Middle frontal gyrus (tissue), 1 donor: ENCODE measurements at regions not wholly inside any gene's neighbourhood (a gene's known extent, or its start where the extent isn't known, plus 50 kb on each side); places are given as distances from the start of the nearest gene placed in this dataset.
A peak's percentile ranks its signal among the peaks of the same experiment; 100 is the strongest.
"Not testable (repeated sequence)": the region's sequence is repeated elsewhere in the genome, so short reads cannot be mapped to it uniquely, and the experiment has no call there.

ENCODE experiments used
- DNase-seq: peaks from one replicate; pipeline ENCODE4 v3.0.0-alpha.2; 2015; ENCODE audit warnings: low spot score; ENCODE audit errors: extremely low spot score

DNA sequence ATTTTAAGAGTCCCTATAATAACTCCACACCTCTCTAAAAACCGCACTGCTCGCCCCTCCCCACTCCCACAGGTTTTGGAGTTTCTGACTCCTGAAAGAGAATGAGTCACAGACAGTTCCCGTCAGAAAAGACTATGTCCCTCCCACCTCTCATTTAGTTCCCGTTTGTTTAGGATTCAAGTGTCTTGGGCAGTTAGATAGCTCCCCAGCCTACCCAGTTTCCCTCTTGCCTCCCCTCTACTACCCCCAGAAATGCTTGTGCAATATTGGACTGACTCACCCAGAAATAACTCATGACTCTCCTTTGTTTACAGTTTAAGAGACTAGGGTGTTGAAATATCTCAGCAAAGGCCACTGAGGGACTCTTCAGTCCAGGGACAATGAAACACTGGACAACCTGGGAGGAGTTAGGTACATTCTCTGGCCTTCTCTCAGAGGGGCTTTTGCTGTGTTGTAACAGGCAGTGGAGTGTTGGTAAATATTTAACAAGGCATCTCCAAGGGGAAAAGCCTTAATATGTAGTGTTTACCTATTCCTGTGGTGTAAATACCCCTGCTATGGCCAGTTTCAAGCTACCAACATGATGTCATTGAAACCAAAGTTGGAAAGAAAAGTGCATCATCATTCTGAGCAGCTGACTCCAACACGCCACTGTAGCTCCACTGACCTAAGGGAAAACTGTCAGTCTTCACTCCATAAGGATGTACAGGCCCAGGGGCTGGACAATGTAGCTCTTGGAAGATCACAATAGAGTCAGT lies 96.1 kb upstream of the CHD2 start:
- no peak for DNase-seq

GRCh38 chr15:92804610-92804936 lies 95.6 kb upstream of the CHD2 start:
- not testable (repeated sequence) for DNase-seq

DNA sequence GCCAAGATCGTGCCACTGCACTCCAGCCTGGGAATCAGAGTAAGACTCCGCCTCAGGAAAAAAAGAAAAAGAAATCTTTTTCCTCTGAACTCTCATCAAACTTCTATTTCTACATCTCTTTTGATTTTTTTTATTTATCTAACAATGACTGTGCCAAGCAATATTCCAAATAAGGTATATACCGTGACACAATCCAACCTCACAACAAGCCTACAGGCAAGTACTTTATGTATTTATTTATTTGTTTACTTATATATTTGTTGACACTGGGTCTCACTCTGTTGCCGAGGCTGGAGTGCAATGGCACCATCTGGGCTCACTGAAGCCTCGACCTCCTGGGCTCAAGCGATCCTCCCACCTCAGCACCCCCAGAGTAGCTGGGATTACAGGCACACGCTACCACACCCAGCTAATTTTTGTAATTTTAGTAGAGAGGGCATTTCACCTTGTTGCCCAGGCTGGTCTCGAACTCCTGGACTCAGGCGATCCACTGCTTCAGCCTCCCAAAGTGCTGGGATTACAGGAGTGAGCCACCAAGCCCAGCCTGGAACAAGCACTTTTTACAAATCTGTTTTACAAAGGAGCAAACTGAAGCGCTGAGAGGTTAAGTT lies 94.9 kb upstream of the CHD2 start:
- DNase-seq, result no peak

- not testable (repeated sequence) for DNase-seq
These were observed 94.0 kb upstream of the CHD2 start for GRCh38 chr15:92806171-92806570.

- DNase-seq, result no peak
These were observed 93.4 kb upstream of the CHD2 start for GRCh38 chr15:92806763-92807162.

GRCh38 chr15:92807971-92808571 lies 92.1 kb upstream of the CHD2 start:
- DNase-seq, result no peak

GRCh38 chr15:92808598-92809063 lies 91.5 kb upstream of the CHD2 start:
- DNase-seq, result no peak

DNA sequence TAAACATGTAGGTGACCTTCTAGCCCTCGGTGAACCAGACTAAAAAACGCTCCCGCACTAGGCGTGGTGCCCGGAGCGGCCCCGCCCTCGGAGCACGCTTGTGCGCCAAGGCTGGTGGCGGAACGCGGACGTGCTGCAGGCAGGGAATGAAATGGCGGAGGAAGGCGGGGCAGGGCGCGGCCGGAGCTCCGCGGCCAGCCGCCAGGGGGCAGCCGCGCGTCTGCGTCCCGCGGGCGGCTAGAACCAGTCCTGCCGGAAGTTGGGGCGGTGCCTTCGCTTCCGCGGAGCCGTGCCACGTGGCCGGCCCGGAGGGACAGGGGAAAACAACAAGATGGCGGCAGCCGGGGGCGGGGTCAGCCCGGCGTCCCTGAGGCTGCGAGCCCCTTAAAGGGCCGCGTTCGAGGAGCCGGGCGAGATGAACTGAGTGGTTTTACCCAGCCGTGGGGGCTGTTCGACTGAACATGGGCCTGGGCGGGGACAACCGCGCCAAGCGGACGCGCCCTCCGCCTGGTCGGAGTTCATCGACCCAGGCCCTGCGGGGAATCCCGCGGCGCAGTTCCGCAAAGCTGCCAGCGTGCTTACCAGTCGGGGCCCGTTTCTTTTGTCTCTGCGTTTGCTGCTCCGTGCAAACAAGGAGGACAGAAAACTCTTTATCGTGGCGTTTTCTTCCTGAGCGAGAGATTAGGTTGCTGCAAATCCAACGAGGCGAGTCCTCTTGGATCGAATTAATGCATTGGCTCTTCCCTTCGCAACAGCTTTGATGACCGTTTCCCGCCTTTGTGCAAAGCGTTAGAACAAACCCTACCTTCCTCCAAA lies 90.9 kb upstream of the CHD2 start:
- peak; percentile 93 for DNase-seq

- DNase-seq, result no peak
These were observed 90.2 kb upstream of the CHD2 start for GRCh38 chr15:92809880-92810361.

- DNase-seq, result no peak
These were observed 89.5 kb upstream of the CHD2 start for GRCh38 chr15:92810418-92811138.

- no peak for DNase-seq
These were observed 88.8 kb upstream of the CHD2 start for GRCh38 chr15:92811148-92811913.

DNA sequence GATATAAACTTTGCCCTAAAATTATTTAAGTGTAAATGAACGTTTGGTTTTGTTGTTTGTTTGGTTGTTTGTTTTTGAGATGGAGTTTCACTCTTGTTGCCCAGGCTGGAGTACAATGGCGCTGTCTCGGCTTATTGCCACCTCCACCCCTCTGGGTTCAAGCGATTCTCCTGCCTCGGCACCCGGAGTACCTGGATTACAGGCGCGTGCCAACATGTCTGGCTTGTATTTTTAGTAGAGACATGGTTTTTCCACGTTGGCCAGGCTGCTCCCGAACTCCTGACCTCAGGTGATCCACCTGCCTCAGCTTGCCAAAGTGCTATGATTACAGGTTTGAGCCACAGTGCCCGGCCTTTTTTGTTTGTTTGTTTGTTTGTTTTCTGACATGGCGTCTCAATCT lies 87.9 kb upstream of the CHD2 start:
- DNase-seq, result no peak

GRCh38 chr15:92813485-92813884 lies 86.6 kb upstream of the CHD2 start:
- DNase-seq, result no peak

GRCh38 chr15:92817339-92817886 lies 82.7 kb upstream of the CHD2 start:
- DNase-seq, result no peak

DNA sequence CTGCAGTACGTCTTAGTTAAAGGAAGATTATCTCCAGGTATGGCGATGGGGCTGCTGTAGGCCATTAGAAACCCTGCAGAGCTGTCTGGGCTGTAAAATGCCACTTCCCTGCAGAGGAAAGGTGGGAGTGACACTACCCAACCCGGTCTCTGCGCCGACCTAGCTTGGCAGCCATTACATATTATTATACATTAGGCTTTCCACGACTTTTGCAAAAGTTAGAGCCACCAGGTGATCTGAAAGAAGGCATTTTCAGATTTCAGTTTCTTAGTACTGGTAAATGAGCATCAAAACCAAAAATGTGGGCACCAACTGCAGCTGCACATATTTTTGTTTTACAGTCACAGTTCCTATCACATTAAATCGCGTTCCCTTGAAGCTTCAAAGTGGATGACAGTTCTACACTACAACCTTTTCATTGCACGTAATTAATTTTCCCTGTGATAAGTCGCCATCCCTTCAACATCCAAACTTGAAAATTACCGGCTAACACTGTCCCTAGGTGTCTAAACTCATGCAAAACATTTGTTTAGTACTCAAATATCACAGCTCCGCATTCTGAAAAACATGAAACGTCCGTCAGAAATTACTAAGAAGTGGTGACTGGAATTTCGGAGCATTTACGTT lies 81.4 kb upstream of the CHD2 start:
- DNase-seq, result no peak

DNA sequence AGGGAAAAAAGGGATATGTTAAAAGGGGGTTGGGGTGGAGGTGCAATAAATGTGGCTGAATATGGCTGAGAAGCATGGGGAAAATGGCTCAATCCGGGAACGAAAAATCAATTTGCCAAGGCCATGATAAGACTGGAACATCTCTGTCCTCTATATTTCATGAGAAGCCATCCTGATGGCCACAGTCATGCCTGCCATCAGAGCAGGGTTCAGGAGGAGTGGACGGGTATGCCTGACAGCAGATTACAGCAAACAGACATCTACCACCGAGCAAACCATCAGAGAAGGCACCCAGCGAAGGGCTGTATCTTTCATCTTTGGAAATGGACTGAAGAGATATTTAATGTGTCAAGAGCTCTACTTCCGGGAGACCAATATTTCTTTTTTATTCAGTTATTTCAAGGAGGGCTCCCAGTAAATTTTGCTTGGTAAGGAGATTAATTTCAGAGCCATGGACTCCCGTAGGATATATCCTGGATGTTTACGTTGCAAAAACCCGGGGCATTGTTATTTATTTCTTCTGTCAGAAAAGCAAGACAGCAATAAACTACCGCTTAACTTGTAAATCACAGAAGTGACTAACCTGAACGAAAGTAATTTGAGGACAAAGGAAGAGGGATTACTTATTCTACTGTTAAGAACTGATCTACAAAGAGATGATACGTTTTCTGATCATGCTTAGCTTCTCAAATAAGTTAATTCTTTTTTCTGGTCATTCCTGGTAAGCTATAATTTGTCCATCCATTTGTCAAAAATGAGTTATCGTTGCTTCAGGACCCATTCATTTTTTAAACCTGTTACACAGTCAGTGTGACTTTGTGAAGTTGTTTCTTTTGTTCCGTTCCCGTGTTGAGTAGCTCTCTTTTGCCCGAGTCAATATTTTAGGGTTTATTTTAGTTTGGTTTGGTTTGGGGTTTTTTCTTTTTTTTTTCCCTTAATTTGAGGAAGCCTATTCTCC lies 80.6 kb upstream of the CHD2 start:
- DNase-seq, result no peak

DNA sequence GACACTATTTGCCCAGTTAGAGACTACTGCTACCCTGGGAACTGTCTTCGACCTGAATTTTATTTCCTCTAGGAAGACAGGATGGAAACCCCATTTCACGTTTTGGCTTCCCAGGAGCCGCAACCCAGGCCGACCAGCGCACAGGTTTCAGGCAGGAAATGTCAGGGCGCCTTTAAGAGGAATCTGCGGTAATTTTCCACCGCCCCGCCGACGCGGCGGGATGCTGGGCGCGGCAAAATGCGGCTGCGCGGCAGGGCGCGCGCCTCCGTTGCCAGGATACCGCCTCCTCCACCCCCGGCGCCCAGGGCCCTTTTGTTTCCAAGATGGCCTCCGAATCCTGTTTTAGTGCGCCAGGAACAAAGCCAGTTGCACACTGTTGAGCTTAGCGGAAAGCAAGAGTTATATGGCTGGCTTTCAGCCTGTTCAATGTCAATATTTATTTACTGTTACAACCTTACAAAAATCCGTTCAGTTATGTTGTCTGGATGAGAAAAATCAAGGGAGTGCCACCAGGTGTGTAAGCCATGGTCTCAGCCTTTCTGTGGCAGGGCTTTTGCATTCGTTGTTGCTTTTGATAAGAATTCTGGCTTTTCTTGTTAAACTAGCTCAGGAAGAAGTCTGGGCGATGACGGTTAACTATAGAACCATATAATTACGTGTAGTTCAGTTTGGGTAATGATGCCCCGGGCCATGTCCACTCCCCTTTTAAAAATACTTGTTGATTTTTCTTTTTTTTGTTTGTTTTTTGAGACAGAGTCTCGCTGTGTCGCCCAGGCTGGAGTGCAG lies 79.7 kb upstream of the CHD2 start:
- peak; percentile 93 for DNase-seq
